ENCODE measurements at regions not wholly inside any gene's neighbourhood (a gene's known extent, or its start where the extent isn't known, plus 50 kb on each side); places are given as distances from the start of the nearest gene placed in this dataset.
"Not testable (repeated sequence)": the region's sequence is repeated elsewhere in the genome, so short reads cannot be mapped to it uniquely, and the experiment has no call there.

- no peak overlapping the region for H2BK15ac ChIP-seq (replicated peaks; ENCODE audit: low read depth)
- H3K9ac ChIP-seq (ENCODE audit: low read length): no peak overlapping the region
- no peaks in the 10 kb centered on the region for H3K79me1 ChIP-seq (ENCODE audit: low read length)
- no peak overlapping the region for H3K4ac ChIP-seq (ENCODE audit: low read depth, low read length)
- H3K79me2 ChIP-seq (ENCODE audit: control insufficient read depth, insufficient read depth, low read length): no peaks in the 10 kb centered on the region
- H3K27me3 ChIP-seq (ENCODE audit: insufficient read depth, low read length, poor library complexity): no peaks in the 10 kb centered on the region
- WGBS (ENCODE audit: extremely low coverage, insufficient coverage, low lambda C conversion rate): no CpG with 5 or more reads among the region's 1 CpG
- H2BK5ac ChIP-seq (ENCODE audit: low read length): no peak overlapping the region
- no peaks in the 10 kb centered on the region for H3K4me1 ChIP-seq (ENCODE audit: control insufficient read depth, low read depth, low read length)
- no peak overlapping the region for H3K4me2 ChIP-seq (ENCODE audit: low read length)
- no peaks in the 10 kb centered on the region for H3K36me3 ChIP-seq (ENCODE audit: control insufficient read depth, insufficient read depth, low read length)
- no peak overlapping the region for H3K23ac ChIP-seq (ENCODE audit: low read length)
- no peak overlapping the region for H3K18ac ChIP-seq (ENCODE audit: low read length)
- H4K8ac ChIP-seq (ENCODE audit: low read depth, low read length): no peak overlapping the region
- no peak overlapping the region for H3K56ac ChIP-seq (ENCODE audit: low read length)
- H4K5ac ChIP-seq (ENCODE audit: low read length): no peak overlapping the region
- no peak for DNase-seq
- H2AK5ac ChIP-seq (ENCODE audit: low read length): no peak overlapping the region
- H3K27ac ChIP-seq (ENCODE audit: low read depth, low read length): no peak overlapping the region
- no peak overlapping the region for H2BK120ac ChIP-seq (ENCODE audit: low read depth, low read length)
- no peak overlapping the region for H3K4me3 ChIP-seq (ENCODE audit: low read length)
These were observed 1052.6 kb downstream of the REEP3 start for GRCh38 chr10:64573623-64574325.

GRCh38 chr10:64574371-64574770 is 1053.2 kb downstream of the REEP3 start:
- no peak overlapping the region for H3K4me3 ChIP-seq (ENCODE audit: low read length)
- no peak overlapping the region for H3K18ac ChIP-seq (ENCODE audit: low read length)
- no peak overlapping the region for H4K8ac ChIP-seq (ENCODE audit: low read depth, low read length)
- no peak overlapping the region for H2BK5ac ChIP-seq (ENCODE audit: low read length)
- no peaks in the 10 kb centered on the region for H3K36me3 ChIP-seq (ENCODE audit: control insufficient read depth, insufficient read depth, low read length)
- no peak overlapping the region for H2BK120ac ChIP-seq (ENCODE audit: low read depth, low read length)
- H3K9ac ChIP-seq (ENCODE audit: low read length): no peak overlapping the region
- WGBS (ENCODE audit: extremely low coverage, insufficient coverage, low lambda C conversion rate): no CpG with 5 or more reads among the region's 2 CpGs
- no peak overlapping the region for H3K4ac ChIP-seq (ENCODE audit: low read depth, low read length)
- no peak overlapping the region for H3K27ac ChIP-seq (ENCODE audit: low read depth, low read length)
- H3K4me2 ChIP-seq (ENCODE audit: low read length): no peak overlapping the region
- H2BK15ac ChIP-seq (replicated peaks; ENCODE audit: low read depth): no peak overlapping the region
- no peaks in the 10 kb centered on the region for H3K27me3 ChIP-seq (ENCODE audit: insufficient read depth, low read length, poor library complexity)
- H3K56ac ChIP-seq (ENCODE audit: low read length): no peak overlapping the region
- H4K5ac ChIP-seq (ENCODE audit: low read length): no peak overlapping the region
- H3K23ac ChIP-seq (ENCODE audit: low read length): no peak overlapping the region
- H2AK5ac ChIP-seq (ENCODE audit: low read length): no peak overlapping the region
- no peaks in the 10 kb centered on the region for H3K79me2 ChIP-seq (ENCODE audit: control insufficient read depth, insufficient read depth, low read length)
- H3K79me1 ChIP-seq (ENCODE audit: low read length): no peaks in the 10 kb centered on the region
- no peak for DNase-seq
- no peaks in the 10 kb centered on the region for H3K4me1 ChIP-seq (ENCODE audit: control insufficient read depth, low read depth, low read length)

- H2BK5ac ChIP-seq (ENCODE audit: low read length): no peak overlapping the region
- H3K79me1 ChIP-seq (ENCODE audit: low read length): no peaks in the 10 kb centered on the region
- no peak overlapping the region for H3K4ac ChIP-seq (ENCODE audit: low read depth, low read length)
- H3K4me1 ChIP-seq (ENCODE audit: control insufficient read depth, low read depth, low read length): no peaks in the 10 kb centered on the region
- H2BK15ac ChIP-seq (replicated peaks; ENCODE audit: low read depth): no peak overlapping the region
- H4K8ac ChIP-seq (ENCODE audit: low read depth, low read length): no peak overlapping the region
- no peak for DNase-seq
- H4K5ac ChIP-seq (ENCODE audit: low read length): no peak overlapping the region
- no peak overlapping the region for H3K18ac ChIP-seq (ENCODE audit: low read length)
- no peak overlapping the region for H2AK5ac ChIP-seq (ENCODE audit: low read length)
- no peak overlapping the region for H3K23ac ChIP-seq (ENCODE audit: low read length)
- H3K56ac ChIP-seq (ENCODE audit: low read length): no peak overlapping the region
- WGBS (ENCODE audit: extremely low coverage, insufficient coverage, low lambda C conversion rate): no CpG with 5 or more reads among the region's 10 CpGs
- H3K36me3 ChIP-seq (ENCODE audit: control insufficient read depth, insufficient read depth, low read length): no peaks in the 10 kb centered on the region
- no peaks in the 10 kb centered on the region for H3K79me2 ChIP-seq (ENCODE audit: control insufficient read depth, insufficient read depth, low read length)
- no peak overlapping the region for H3K4me3 ChIP-seq (ENCODE audit: low read length)
- no peak overlapping the region for H3K9ac ChIP-seq (ENCODE audit: low read length)
- H3K27ac ChIP-seq (ENCODE audit: low read depth, low read length): no peak overlapping the region
- no peaks in the 10 kb centered on the region for H3K27me3 ChIP-seq (ENCODE audit: insufficient read depth, low read length, poor library complexity)
- H2BK120ac ChIP-seq (ENCODE audit: low read depth, low read length): no peak overlapping the region
- H3K4me2 ChIP-seq (ENCODE audit: low read length): no peak overlapping the region
These were observed 1055.3 kb downstream of the REEP3 start for GRCh38 chr10:64576497-64576896.

- H3K4me2 ChIP-seq (ENCODE audit: low read length); H3K27me3 ChIP-seq (ENCODE audit: insufficient read depth, low read length, poor library complexity); H3K18ac ChIP-seq (ENCODE audit: low read length); H3K4ac ChIP-seq (ENCODE audit: low read depth, low read length); H3K79me1 ChIP-seq (ENCODE audit: low read length); H3K56ac ChIP-seq (ENCODE audit: low read length); DNase-seq; H3K27ac ChIP-seq (ENCODE audit: low read depth, low read length); H2BK5ac ChIP-seq (ENCODE audit: low read length); H3K79me2 ChIP-seq (ENCODE audit: control insufficient read depth, insufficient read depth, low read length); H3K9ac ChIP-seq (ENCODE audit: low read length); H2BK120ac ChIP-seq (ENCODE audit: low read depth, low read length); H2BK15ac ChIP-seq (replicated peaks; ENCODE audit: low read depth); H3K4me3 ChIP-seq (ENCODE audit: low read length); H3K4me1 ChIP-seq (ENCODE audit: control insufficient read depth, low read depth, low read length); H3K36me3 ChIP-seq (ENCODE audit: control insufficient read depth, insufficient read depth, low read length); H2AK5ac ChIP-seq (ENCODE audit: low read length); H3K23ac ChIP-seq (ENCODE audit: low read length); H4K8ac ChIP-seq (ENCODE audit: low read depth, low read length); H4K5ac ChIP-seq (ENCODE audit: low read length): not testable (repeated sequence)
- WGBS (ENCODE audit: extremely low coverage, insufficient coverage, low lambda C conversion rate): no CpG with 5 or more reads among the region's 6 CpGs
These were observed 1057.6 kb downstream of the REEP3 start for GRCh38 chr10:64578757-64579156.

DNA sequence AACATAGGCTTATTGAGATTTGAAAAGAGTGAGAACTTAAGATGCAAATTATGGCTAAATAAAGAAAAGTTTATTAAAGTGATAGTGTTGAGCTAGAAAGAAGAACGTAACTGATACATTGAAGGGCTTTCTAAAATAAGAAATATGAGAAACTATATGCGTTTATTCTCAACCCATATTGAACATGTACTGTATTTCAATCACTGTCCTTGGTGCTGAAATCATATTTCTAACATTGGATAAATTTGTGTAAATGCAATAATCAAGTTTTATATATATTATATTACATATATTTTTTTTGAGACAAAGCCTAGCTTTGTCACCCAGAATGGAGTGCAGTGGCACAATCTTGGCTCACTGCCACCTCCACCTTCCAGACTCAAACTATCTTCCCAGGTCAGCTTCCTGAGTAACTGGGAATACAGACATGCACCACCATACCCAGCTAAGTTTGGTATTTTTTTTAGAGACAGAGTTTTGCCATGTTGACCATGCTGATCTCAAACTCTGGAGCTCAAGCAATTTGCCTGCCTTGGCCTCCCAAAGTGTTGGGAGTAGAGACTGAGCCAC is 1065.8 kb downstream of the REEP3 start:
- 100% methylated on average over 1 of the region's 2 CpGs for WGBS (ENCODE audit: extremely low coverage, insufficient coverage, low lambda C conversion rate)

DNA sequence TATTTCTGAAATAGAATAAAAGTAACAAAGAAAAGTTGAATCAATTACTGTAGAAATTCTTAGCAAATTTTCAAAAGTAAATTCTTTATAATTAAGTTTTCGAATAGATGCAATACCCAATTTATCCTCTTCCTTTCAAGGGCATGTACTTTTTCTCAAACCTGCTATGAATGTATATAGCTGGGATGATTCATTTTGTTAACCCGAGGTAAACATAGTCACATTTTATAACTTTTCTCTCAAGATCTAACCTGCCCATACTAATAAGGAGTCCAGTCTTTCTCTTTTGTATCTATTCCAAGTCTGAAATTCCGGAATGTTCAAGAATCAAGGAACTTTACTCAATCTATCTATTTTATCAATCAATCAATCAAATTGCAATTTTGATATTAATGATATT is 1072.9 kb downstream of the REEP3 start:
- no peak overlapping the region for H3K56ac ChIP-seq (ENCODE audit: low read length)
- no peak overlapping the region for H3K4ac ChIP-seq (ENCODE audit: low read depth, low read length)
- WGBS (ENCODE audit: extremely low coverage, insufficient coverage, low lambda C conversion rate): no CpG with 5 or more reads among the region's 3 CpGs
- no peaks in the 10 kb centered on the region for H3K79me1 ChIP-seq (ENCODE audit: low read length)
- no peak overlapping the region for H2BK15ac ChIP-seq (replicated peaks; ENCODE audit: low read depth)
- H2BK120ac ChIP-seq (ENCODE audit: low read depth, low read length): no peak overlapping the region
- no peak overlapping the region for H3K18ac ChIP-seq (ENCODE audit: low read length)
- H2BK5ac ChIP-seq (ENCODE audit: low read length): no peak overlapping the region
- H3K4me2 ChIP-seq (ENCODE audit: low read length): no peak overlapping the region
- no peak overlapping the region for H2AK5ac ChIP-seq (ENCODE audit: low read length)
- H3K27ac ChIP-seq (ENCODE audit: low read depth, low read length): no peak overlapping the region
- H3K36me3 ChIP-seq (ENCODE audit: control insufficient read depth, insufficient read depth, low read length): no peaks in the 10 kb centered on the region
- H4K5ac ChIP-seq (ENCODE audit: low read length): no peak overlapping the region
- H3K79me2 ChIP-seq (ENCODE audit: control insufficient read depth, insufficient read depth, low read length): no peaks in the 10 kb centered on the region
- H3K4me1 ChIP-seq (ENCODE audit: control insufficient read depth, low read depth, low read length): no peaks in the 10 kb centered on the region
- no peak overlapping the region for H3K9ac ChIP-seq (ENCODE audit: low read length)
- H3K23ac ChIP-seq (ENCODE audit: low read length): no peak overlapping the region
- no peak overlapping the region for H4K8ac ChIP-seq (ENCODE audit: low read depth, low read length)
- H3K27me3 ChIP-seq (ENCODE audit: insufficient read depth, low read length, poor library complexity): no peaks in the 10 kb centered on the region
- no peak overlapping the region for H3K4me3 ChIP-seq (ENCODE audit: low read length)
- DNase-seq: no peak

More for the DNA sequence above, 1065.8 kb downstream of the REEP3 start:
- Histone ChIP-seq H3K4me2 (ENCODE audit: low read length) (no peak overlapping the region), H4K8ac (ENCODE audit: low read depth, low read length) (no peak overlapping the region), H3K23ac (ENCODE audit: low read length) (no peak overlapping the region), H2BK5ac (ENCODE audit: low read length) (no peak overlapping the region), H3K4me1 (ENCODE audit: control insufficient read depth, low read depth, low read length) (no peaks in the 10 kb centered on the region), H2AK5ac (ENCODE audit: low read length) (no peak overlapping the region), H3K79me1 (ENCODE audit: low read length) (no peaks in the 10 kb centered on the region), H3K56ac (ENCODE audit: low read length) (no peak overlapping the region), H3K27me3 (ENCODE audit: insufficient read depth, low read length, poor library complexity) (no peaks in the 10 kb centered on the region), H3K4me3 (ENCODE audit: low read length) (no peak overlapping the region), H3K18ac (ENCODE audit: low read length) (no peak overlapping the region), H3K27ac (ENCODE audit: low read depth, low read length) (no peak overlapping the region), H3K36me3 (ENCODE audit: control insufficient read depth, insufficient read depth, low read length) (no peaks in the 10 kb centered on the region), H3K9ac (ENCODE audit: low read length) (no peak overlapping the region), H4K5ac (ENCODE audit: low read length) (no peak overlapping the region), H2BK15ac (replicated peaks; ENCODE audit: low read depth) (no peak overlapping the region), H3K79me2 (ENCODE audit: control insufficient read depth, insufficient read depth, low read length) (no peaks in the 10 kb centered on the region), H3K4ac (ENCODE audit: low read depth, low read length) (no peak overlapping the region), H2BK120ac (ENCODE audit: low read depth, low read length) (no peak overlapping the region)
- DNase-seq: no peak

Measured in mesendoderm (in vitro differentiated cells).